Glutamatergic neuron (in vitro differentiated cells): ENCODE measurements at regions not wholly inside any gene's neighbourhood (a gene's known extent, or its start where the extent isn't known, plus 50 kb on each side); places are given as distances from the start of the nearest gene placed in this dataset.

Experiments used
- DNase-seq: peaks from one replicate; pipeline ENCODE4 v3.0.0; 2022
- H3K27ac Mint-ChIP-seq: one replicate; pipeline ENCODE4 v1.8.0; 2020; ENCODE audit warnings: mild to moderate bottlenecking, mixed read lengths, inconsistent platforms; ENCODE audit not compliant: unreplicated experiment
- H3K27me3 Mint-ChIP-seq: one replicate; pipeline ENCODE4 v1.8.0; 2020; ENCODE audit warnings: mild to moderate bottlenecking, moderate library complexity, mixed read lengths, inconsistent platforms; ENCODE audit not compliant: unreplicated experiment
- H3K36me3 Mint-ChIP-seq: one replicate; pipeline ENCODE4 v1.8.0; 2020; ENCODE audit warnings: mild to moderate bottlenecking, mixed read lengths, inconsistent platforms; ENCODE audit not compliant: unreplicated experiment
- H3K4me1 Mint-ChIP-seq: one replicate; pipeline ENCODE4 v1.8.0; 2020; ENCODE audit warnings: mild to moderate bottlenecking, low read depth, mixed read lengths, inconsistent platforms; ENCODE audit not compliant: unreplicated experiment
- H3K4me3 Mint-ChIP-seq: one replicate; pipeline ENCODE4 v1.8.0; 2020; ENCODE audit warnings: mild to moderate bottlenecking, mixed read lengths, inconsistent platforms; ENCODE audit not compliant: unreplicated experiment
- H3K9me3 Mint-ChIP-seq: one replicate; pipeline ENCODE4 v1.8.0; 2020; ENCODE audit warnings: mild to moderate bottlenecking, moderate library complexity, mixed read lengths, inconsistent platforms; ENCODE audit not compliant: unreplicated experiment
- TF ChIP-seq, protein P1 (sequence below): fragments of 200-600 bp; sonication (generic); IDR thresholded peaks from one replicate; pipeline ENCODE4 v1.5.0; 2021; ENCODE audit not compliant: partially characterized antibody, unreplicated experiment

DNA sequence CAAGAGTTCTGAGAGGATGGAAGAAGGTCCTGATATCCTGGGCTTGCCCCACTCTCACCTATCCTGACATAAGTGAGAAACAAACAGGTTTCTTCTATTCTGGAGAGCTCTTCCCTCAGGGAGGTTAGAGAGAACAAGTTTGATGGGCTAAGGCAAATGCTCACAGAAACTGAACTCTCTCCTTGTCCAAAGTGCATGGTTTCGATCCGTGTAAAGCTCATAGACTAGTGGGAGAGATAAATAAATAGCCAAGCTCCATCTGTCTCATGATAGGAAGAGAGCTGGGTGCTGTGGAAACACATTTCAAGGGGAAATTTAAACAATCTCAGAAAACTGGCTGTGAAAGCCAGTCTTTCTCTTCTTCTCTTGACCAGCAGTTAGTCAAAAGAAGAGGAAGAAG is 459.5 kb upstream of the LARGE1 start:
- H3K4me3 Mint-ChIP-seq, result no peak overlapping the region

DNA sequence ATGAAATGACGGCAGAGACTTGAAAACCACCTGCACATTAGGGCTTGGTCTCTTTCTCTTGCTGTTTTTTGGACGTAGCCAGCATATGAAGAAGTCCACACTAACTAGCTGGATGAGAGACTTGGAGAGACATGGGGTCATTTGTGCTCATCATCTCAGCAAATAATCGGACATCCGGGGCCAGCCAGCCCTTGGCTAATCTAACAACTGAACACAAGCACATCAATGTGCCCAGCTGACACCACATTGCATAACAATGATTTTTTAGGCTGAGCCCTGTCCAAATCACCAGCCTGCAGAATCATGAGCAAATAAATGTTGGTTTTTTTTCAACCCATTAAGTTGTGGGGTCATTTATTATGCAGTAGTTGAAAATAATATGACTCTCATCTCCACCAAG is 460.3 kb upstream of the LARGE1 start:
- DNase-seq, result no peak
- H3K9me3 Mint-ChIP-seq, result no peaks in the 10 kb centered on the region
- no peak overlapping the region for H3K4me3 Mint-ChIP-seq

More for the DNA sequence above, 459.5 kb upstream of the LARGE1 start:
- no peaks in the 10 kb centered on the region for H3K27me3 Mint-ChIP-seq
- no peaks in the 10 kb centered on the region for H3K9me3 Mint-ChIP-seq
- no peaks in the 10 kb centered on the region for H3K4me1 Mint-ChIP-seq
- no peak overlapping the region for H3K27ac Mint-ChIP-seq
- peaks cover 5% of the 10 kb centered on the region for H3K36me3 Mint-ChIP-seq
- DNase-seq, result no peak
- TF ChIP-seq, protein P1, sequence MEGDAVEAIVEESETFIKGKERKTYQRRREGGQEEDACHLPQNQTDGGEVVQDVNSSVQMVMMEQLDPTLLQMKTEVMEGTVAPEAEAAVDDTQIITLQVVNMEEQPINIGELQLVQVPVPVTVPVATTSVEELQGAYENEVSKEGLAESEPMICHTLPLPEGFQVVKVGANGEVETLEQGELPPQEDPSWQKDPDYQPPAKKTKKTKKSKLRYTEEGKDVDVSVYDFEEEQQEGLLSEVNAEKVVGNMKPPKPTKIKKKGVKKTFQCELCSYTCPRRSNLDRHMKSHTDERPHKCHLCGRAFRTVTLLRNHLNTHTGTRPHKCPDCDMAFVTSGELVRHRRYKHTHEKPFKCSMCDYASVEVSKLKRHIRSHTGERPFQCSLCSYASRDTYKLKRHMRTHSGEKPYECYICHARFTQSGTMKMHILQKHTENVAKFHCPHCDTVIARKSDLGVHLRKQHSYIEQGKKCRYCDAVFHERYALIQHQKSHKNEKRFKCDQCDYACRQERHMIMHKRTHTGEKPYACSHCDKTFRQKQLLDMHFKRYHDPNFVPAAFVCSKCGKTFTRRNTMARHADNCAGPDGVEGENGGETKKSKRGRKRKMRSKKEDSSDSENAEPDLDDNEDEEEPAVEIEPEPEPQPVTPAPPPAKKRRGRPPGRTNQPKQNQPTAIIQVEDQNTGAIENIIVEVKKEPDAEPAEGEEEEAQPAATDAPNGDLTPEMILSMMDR, result no peak

DNA sequence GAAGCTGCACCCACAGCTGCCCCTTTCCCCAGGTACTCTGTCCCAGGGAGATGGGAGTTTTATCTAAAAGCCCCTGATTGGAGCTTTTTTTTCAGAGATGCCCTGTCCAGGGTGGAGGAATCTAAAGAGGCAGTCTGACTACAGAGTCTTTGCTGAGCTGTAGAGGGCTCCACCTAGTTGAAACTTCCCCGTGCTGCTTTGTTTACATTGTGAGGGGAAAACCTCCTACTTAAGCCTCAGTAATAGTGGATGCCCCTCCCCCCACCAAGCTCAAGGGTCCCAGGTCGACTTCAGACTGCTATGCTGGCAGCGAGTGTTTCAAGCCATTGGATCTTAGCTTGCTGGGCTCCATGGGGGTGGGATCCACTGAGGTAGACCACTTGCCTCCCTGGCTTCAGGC is 470.1 kb upstream of the LARGE1 start:
- Mint-ChIP-seq H3K9me3 (peaks cover 6% of the 10 kb centered on the region), H3K27me3 (no peaks in the 10 kb centered on the region), H3K4me1 (no peaks in the 10 kb centered on the region), H3K36me3 (peaks cover 6% of the 10 kb centered on the region), H3K4me3 (no peak overlapping the region), H3K27ac (no peak overlapping the region)
- DNase-seq, result no peak
- TF ChIP-seq, protein P1, result no peak

More for the DNA sequence above, 460.3 kb upstream of the LARGE1 start:
- Mint-ChIP-seq H3K4me1 (no peaks in the 10 kb centered on the region), H3K36me3 (peaks cover 5% of the 10 kb centered on the region), H3K27me3 (no peaks in the 10 kb centered on the region), H3K27ac (no peak overlapping the region)
- TF ChIP-seq, protein P1, result no peak

DNA sequence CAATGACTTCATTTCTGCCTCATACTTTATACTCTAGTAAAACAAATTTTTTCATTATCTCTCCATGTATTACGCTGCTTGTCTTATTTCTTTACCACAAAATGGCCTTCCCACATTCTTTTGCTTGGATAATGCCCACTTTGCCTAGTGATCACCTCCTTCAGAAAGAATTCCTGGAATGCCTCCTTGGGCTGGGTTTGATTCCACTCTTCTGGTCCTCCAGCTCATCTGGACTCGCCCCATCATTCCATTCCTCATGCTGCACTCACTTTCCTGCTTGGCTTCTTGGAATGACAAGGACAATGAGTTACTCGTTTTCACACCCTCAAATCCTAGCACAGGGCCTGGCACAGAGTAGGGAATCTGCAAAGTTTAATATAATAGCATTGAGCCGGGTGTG is 475.1 kb upstream of the LARGE1 start:
- Mint-ChIP-seq H3K4me1 (no peaks in the 10 kb centered on the region), H3K27me3 (no peaks in the 10 kb centered on the region), H3K4me3 (no peak overlapping the region), H3K36me3 (no peaks in the 10 kb centered on the region), H3K27ac (no peak overlapping the region), H3K9me3 (peaks cover 1% of the 10 kb centered on the region)
- TF ChIP-seq, protein P1, result no peak
- DNase-seq, result no peak

DNA sequence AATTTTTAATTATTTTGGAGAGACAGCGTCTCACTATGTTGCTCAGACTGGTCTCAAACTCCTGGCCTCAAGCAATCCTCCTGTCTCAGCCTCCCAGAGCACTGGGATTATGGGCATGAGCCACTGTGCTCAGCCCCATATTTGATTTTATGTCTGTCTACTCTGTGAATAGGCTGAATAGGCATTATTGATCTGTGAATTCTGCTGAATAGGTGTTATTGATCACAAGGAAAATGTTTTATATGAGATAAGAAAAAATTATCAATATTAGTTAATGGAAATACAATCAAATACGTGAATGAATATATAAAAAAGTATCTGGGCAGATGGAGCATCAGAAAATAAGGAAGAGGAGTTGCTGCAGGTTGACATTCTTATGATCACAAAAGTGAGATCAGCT is 483.4 kb upstream of the LARGE1 start:
- Mint-ChIP-seq H3K27me3 (no peaks in the 10 kb centered on the region), H3K27ac (no peak overlapping the region), H3K4me1 (no peaks in the 10 kb centered on the region), H3K9me3 (no peaks in the 10 kb centered on the region), H3K4me3 (no peak overlapping the region), H3K36me3 (no peaks in the 10 kb centered on the region)
- no peak for DNase-seq
- TF ChIP-seq, protein P1, result no peak
